ENCODE measurements at regions not wholly inside any gene's neighbourhood (a gene's known extent, or its start where the extent isn't known, plus 50 kb on each side); places are given as distances from the start of the nearest gene placed in this dataset.

GRCh38 chr12:130240831-130241590 is 78.7 kb downstream of the FZD10 start:
- Histone ChIP-seq H4K8ac (ENCODE audit: extremely low read depth, insufficient read depth, low read length) (no peak overlapping the region; the same call in 1 of the 2 replicates), H3K56ac (replicated peaks; ENCODE audit: insufficient read length, low read depth, low read length) (no peak overlapping the region), H2AK5ac (ENCODE audit: low read depth, low read length) (no peak overlapping the region), H3K4me2 (ENCODE audit: insufficient read depth in 1 of 2, low read depth in 2 of 2, low read length in 2 of 2) (no peak overlapping the region), H3K9me3 (ENCODE audit: insufficient read depth in 2 of 2, low read depth in 1 of 2, low read length in 1 of 2) (no peaks in the 10 kb centered on the region), H3K23me2 (ENCODE audit: low read depth, low read length) (no peaks in the 10 kb centered on the region), H3K9ac (replicated peaks in 1 of 4; ENCODE audit: extremely low read depth in 1 of 4, low read depth in 3 of 4, low read length in 3 of 4) (no peak overlapping the region), H2BK5ac (ENCODE audit: low read depth, low read length) (no peak overlapping the region), H3K18ac (ENCODE audit: extremely low read depth, low read length) (no peak overlapping the region), H3K4me3 (ENCODE audit: extremely low read depth in 1 of 4, insufficient read depth in 2 of 4, low read depth in 3 of 4, low read length in 4 of 4) (no peak overlapping the region), H3K14ac (ENCODE audit: insufficient read length) (no peak overlapping the region), H2BK120ac (replicated peaks; ENCODE audit: low read depth, low read length) (no peak overlapping the region), H3K27me3 (replicated peaks in 1 of 4; ENCODE audit: control insufficient read depth in 3 of 4, extremely low read depth in 1 of 4, insufficient read depth in 3 of 4, low read length in 3 of 4) (peaks cover 0 to 7% (median 2%) of the 10 kb centered on the region in 4 experiments; a peak in 4 of 7 replicates), H2AFZ (ENCODE audit: low read length) (no peak overlapping the region), H2BK20ac (ENCODE audit: low read length) (no peak overlapping the region), H3K79me1 (ENCODE audit: low read depth, low read length) (no peaks in the 10 kb centered on the region), H4K20me1 (replicated peaks in 1 of 2; ENCODE audit: control insufficient read depth in 1 of 2, insufficient read depth in 2 of 2, low read length in 2 of 2) (no peaks in the 10 kb centered on the region), H3K36me3 (ENCODE audit: control insufficient read depth in 2 of 4, insufficient read depth in 4 of 4, low read length in 3 of 4) (no peaks in the 10 kb centered on the region), H3K27ac (ENCODE audit: low read depth, low read length) (no peak overlapping the region), H3K4me1 (replicated peaks in 1 of 4; ENCODE audit: control insufficient read depth in 3 of 4, insufficient read depth in 4 of 4, low read length in 3 of 4) (no peaks in the 10 kb centered on the region), H3K4ac (replicated peaks; ENCODE audit: insufficient read length, low read depth, low read length) (no peak overlapping the region), H2BK12ac (ENCODE audit: low read depth, low read length) (no peak overlapping the region), H3K79me2 (ENCODE audit: control insufficient read depth in 1 of 2, insufficient read depth in 2 of 2, low read length in 2 of 2) (no peaks in the 10 kb centered on the region), H3K23ac (ENCODE audit: insufficient read length) (no peak overlapping the region), H4K91ac (replicated peaks; ENCODE audit: insufficient read length, low read length) (no peak overlapping the region), H2BK15ac (ENCODE audit: low read length) (no peak overlapping the region), H4K5ac (ENCODE audit: insufficient read length, low read depth, low read length) (no peak overlapping the region)
- CTCF ChIA-PET (ENCODE audit: partially characterized antibody) = interaction anchor here (0.6 to 1.2 kb wide), 2 partner anchors 40 to 330 kb away, joined by 3 to 4 read pairs; no protein-coding TSS in a partner anchor
- DNase-seq (ENCODE audit: low read depth in 1 of 2, low spot score in 2 of 2) (no peak), FAIRE-seq (no peak)
- POLR2A ChIA-PET (ENCODE audit: partially characterized antibody) = no interaction called here
- 77% methylated on average over 13 of the region's 13 CpGs; no CpG with 5 or more reads in 1 of the 2 experiments for WGBS, 2 experiments (ENCODE audit: extremely low coverage in 1 of 2, insufficient coverage in 1 of 2, insufficient read length in 1 of 2, insufficient replicate concordance in 2 of 2, low coverage in 1 of 2, low lambda C conversion rate in 2 of 2, missing lambda C conversion rate in 1 of 2)
- no peak for TF ChIP-seq YY1 (IDR thresholded peaks at IDR 0.05; ENCODE audit: low read depth, low read length)
- no peak for TF ChIP-seq KDM5A (IDR thresholded peaks at IDR 0.05; ENCODE audit: low read length)
- no peak for TF ChIP-seq MAFK (IDR thresholded peaks at IDR 0.05; ENCODE audit: low read depth, low read length)
- no peak for TF ChIP-seq ASH2L (IDR thresholded peaks at IDR 0.05; ENCODE audit: low read length)
- TF ChIP-seq TCF12 (IDR thresholded peaks at IDR 0.05; ENCODE audit: low read depth, low read length) = no peak
- no peak for TF ChIP-seq RBBP5 (IDR thresholded peaks at IDR 0.05; ENCODE audit: borderline replicate concordance, low read depth, low read length)
- TF ChIP-seq BRCA1 (IDR thresholded peaks at IDR 0.05; ENCODE audit: low read depth, low read length) = no peak
- TF ChIP-seq EZH2 (IDR thresholded peaks at IDR 0.05; ENCODE audit: low read depth, low read length, severe bottlenecking) = no peak
- TF ChIP-seq POU5F1 (IDR thresholded peaks at IDR 0.05; ENCODE audit: low read depth, low read length) = no peak

Data from H1 (cell line).